ENCODE measurements at regions not wholly inside any gene's neighbourhood (a gene's known extent, or its start where the extent isn't known, plus 50 kb on each side); places are given as distances from the start of the nearest gene placed in this dataset.
"Not testable (repeated sequence)": the region's sequence is repeated elsewhere in the genome, so short reads cannot be mapped to it uniquely, and the experiment has no call there.

DNA sequence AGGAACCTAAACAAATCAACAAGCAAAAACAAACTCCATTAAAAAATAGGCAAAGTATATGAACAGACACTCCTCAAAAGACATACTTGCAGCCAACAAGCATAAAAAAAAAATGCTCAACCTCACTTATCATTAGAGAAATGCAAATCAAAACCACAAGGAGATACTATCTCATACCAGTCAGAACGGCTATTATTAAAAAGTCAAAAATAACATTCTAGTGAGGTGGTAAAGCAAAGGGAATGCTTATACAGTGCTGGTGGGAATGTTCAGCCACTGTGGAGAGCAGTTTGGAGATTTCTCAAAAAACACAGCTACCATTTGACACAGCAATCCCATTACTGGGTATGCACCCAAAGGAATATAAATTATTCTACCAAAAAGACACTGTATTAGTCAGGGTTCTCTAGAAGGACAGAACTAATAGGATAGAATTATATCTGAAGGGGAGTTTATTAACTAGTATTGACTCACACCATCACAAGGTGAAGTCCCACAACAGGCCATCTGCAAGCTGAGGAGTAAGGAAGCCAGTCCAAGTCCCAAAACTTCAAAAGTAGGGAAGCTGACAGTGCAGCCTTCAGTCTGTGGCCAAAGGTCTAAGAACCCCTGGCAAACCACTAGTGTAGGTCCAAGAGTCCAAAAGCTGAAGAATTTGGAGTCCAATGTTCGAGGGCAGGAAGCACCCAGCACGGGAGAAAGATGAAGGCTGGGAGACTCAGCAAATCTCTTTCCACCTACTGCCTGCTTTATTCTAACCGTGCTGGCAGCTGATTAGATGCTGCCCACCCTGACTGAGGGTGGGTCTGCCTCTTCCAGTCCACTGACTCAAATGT, 101.6 kb upstream of the KRAS start:
- no peak overlapping the region for H3K4me3 ChIP-seq (ENCODE audit: low read depth, low read length)
- H3K4me1 ChIP-seq: no peaks in the 10 kb centered on the region; the same call in 1 of the 2 replicates
- no peaks in the 10 kb centered on the region for H3K36me3 ChIP-seq
- no peak for DNase-seq
- TF ChIP-seq, protein P1, sequence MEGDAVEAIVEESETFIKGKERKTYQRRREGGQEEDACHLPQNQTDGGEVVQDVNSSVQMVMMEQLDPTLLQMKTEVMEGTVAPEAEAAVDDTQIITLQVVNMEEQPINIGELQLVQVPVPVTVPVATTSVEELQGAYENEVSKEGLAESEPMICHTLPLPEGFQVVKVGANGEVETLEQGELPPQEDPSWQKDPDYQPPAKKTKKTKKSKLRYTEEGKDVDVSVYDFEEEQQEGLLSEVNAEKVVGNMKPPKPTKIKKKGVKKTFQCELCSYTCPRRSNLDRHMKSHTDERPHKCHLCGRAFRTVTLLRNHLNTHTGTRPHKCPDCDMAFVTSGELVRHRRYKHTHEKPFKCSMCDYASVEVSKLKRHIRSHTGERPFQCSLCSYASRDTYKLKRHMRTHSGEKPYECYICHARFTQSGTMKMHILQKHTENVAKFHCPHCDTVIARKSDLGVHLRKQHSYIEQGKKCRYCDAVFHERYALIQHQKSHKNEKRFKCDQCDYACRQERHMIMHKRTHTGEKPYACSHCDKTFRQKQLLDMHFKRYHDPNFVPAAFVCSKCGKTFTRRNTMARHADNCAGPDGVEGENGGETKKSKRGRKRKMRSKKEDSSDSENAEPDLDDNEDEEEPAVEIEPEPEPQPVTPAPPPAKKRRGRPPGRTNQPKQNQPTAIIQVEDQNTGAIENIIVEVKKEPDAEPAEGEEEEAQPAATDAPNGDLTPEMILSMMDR (IDR thresholded peaks at IDR 0.05; ENCODE audit: low read depth, low read length): no peak
- no peaks in the 10 kb centered on the region for H3K9me3 ChIP-seq
- no peaks in the 10 kb centered on the region for H3K27me3 ChIP-seq

DNA sequence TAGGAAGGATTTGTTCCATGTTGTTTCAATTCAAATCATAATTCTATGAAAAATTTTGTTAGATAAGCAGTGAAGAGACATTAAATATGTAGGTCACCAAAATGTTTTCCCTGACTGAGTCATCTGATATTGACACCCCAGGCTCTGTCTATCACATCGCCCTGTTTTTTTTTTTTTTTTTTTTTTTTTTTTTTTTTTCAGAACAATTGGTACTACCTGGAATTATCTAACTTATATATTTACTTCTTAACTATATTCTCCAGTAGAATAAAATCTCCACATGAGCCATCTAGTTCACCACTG, 97.8 kb upstream of the KRAS start:
- DNase-seq: no peak
- TF ChIP-seq, protein P1 (IDR thresholded peaks at IDR 0.05; ENCODE audit: low read depth, low read length): no peak
- no peaks in the 10 kb centered on the region for H3K9me3 ChIP-seq
- H3K4me3 ChIP-seq (ENCODE audit: low read depth, low read length): no peak overlapping the region
- no peaks in the 10 kb centered on the region for H3K36me3 ChIP-seq
- no peaks in the 10 kb centered on the region for H3K27me3 ChIP-seq
- no peaks in the 10 kb centered on the region; the same call in 1 of the 2 replicates for H3K4me1 ChIP-seq

DNA sequence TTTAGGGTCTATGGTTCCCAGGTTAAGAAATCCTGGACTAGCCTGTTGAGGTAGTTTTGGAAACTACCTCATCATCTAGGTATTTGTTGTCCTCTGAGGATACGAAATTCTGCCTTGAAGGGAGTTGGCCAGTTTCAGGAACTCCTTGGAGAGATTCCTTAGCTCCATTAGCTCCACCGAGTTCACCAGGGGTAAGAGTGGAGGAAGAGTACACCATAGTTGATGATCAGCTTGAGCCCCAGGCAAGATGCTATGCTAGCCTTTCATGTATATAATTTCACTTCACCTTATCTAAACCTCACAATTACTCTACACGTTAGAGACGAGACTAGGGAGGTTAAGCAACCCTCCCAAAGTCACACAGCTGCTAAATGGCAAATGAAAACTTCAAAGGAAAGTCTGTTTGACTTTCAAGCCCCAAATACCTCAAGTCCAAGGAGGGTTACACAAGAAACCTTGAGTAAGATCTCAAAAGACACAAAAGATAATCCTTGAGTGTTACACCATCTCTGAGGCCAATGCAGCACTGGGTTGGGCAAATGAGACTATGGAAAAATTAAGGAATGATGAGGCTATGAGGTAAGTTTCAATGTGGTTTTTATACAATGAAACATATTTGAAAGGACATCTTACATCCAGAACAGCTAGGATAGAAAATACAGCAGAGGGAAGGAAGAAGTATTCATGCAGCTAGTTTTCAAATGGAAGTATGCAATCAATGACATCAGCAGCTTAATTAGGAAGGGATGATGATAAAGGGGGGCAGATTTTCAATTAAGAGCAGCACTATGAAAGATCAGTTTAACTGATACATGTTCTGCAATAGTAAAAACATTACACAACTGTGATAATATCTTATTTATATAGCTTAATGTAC, 97.2 kb upstream of the KRAS start:
- no peak for DNase-seq
- TF ChIP-seq, protein P1 (IDR thresholded peaks at IDR 0.05; ENCODE audit: low read depth, low read length): no peak
- Histone ChIP-seq H3K27me3 (no peaks in the 10 kb centered on the region), H3K4me3 (ENCODE audit: low read depth, low read length) (no peak overlapping the region), H3K36me3 (no peaks in the 10 kb centered on the region), H3K9me3 (no peaks in the 10 kb centered on the region), H3K4me1 (no peaks in the 10 kb centered on the region; the same call in 1 of the 2 replicates)

DNA sequence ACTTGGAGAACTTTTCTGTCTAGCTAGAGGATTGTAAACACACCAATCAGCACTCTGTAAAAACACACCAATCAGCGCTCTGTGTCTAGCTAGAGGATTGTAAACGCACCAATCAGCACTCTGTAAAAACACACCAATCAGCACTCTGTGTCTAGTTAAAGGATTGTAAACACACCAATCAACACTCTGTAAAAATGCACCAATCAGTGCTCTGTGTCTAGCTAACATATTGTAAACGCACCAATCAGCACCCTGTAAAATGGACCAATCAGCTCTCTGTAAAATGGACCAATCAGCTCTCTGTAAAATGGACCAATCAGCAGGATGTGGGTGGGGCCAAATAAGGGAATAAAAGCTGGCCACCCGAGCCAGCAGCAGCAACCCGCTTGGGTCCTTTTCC, 91.1 kb upstream of the KRAS start:
- H3K9me3 ChIP-seq; H3K4me3 ChIP-seq (ENCODE audit: low read depth, low read length); H3K27me3 ChIP-seq; DNase-seq; H3K36me3 ChIP-seq; H3K4me1 ChIP-seq: not testable (repeated sequence)

DNA sequence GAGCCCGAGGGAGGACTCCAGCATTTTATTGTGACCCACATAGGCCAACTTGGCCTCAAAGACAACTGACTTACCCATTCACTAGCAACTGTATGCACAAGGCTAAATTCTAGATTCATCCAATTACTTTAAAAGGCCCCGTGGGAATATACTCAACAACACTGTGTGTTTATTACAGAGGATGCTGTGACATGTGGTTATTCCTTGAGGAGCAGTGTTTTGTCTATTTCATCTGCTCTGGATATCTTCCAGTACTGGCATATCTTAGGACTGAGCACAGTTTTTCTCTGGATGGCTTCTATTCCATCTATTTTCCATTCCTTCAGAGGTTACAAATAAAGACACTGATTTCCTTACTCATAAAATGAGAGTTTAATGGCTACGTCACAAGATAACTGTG, 87.2 kb upstream of the KRAS start:
- H3K27me3 ChIP-seq: no peaks in the 10 kb centered on the region
- H3K4me1 ChIP-seq: no peaks in the 10 kb centered on the region
- H3K9me3 ChIP-seq: peaks cover 5% of the 10 kb centered on the region; the same call in 1 of the 2 replicates
- H3K4me3 ChIP-seq (ENCODE audit: low read depth, low read length): no peak overlapping the region
- no peak for DNase-seq
- TF ChIP-seq, protein P1 (IDR thresholded peaks at IDR 0.05; ENCODE audit: low read depth, low read length): no peak
- no peaks in the 10 kb centered on the region for H3K36me3 ChIP-seq

DNA sequence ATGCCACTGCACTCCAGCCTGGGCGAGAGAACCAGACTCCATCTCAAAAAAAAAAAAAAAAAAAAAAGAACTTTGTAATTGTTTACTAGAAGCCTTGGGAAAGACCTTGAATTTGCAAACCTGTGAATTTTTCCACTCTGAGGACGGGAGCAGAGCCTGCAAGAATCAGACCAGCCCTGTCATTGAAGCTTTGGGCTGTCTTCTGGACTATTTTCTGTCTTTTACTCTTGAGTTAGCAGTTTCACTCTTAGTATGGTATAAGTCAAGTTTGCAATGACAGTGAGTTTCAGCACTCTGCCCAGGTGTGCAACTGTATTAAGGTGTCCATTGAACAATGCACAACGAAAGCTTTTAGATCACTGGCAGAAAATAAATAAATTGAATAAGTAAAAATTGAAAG, 81.4 kb upstream of the KRAS start:
- Histone ChIP-seq H3K4me3 (ENCODE audit: low read depth, low read length) (no peak overlapping the region), H3K4me1 (no peaks in the 10 kb centered on the region), H3K9me3 (no peaks in the 10 kb centered on the region), H3K27me3 (no peaks in the 10 kb centered on the region), H3K36me3 (no peaks in the 10 kb centered on the region)
- no peak for DNase-seq
- TF ChIP-seq, protein P1 (IDR thresholded peaks at IDR 0.05; ENCODE audit: low read depth, low read length): no peak

All from BE2C (cell line).